GM12892 (cell line): ENCODE measurements at regions not wholly inside any gene's neighbourhood (a gene's known extent, or its start where the extent isn't known, plus 50 kb on each side); places are given as distances from the start of the nearest gene placed in this dataset.

ENCODE experiments used
- POLR2A ChIP-seq: IDR thresholded peaks from 2 replicates; pipeline ENCODE4 v1.6.1; 2011; ENCODE audit warnings: low read depth, low read length, control low read depth
- POLR2AphosphoS5 ChIP-seq: IDR thresholded peaks from 2 replicates; pipeline ENCODE4 v1.6.1; 2011; ENCODE audit warnings: low read depth, low read length, control low read depth
- TAF1 ChIP-seq: IDR thresholded peaks from 2 replicates; pipeline ENCODE4 v1.6.1; 2011; ENCODE audit warnings: low read depth, mild to moderate bottlenecking, control low read depth, low read length, borderline replicate concordance

- TF ChIP-seq POLR2AphosphoS5, result no peak
- TF ChIP-seq POLR2A, result no peak
- no peak for TF ChIP-seq TAF1
Measured at GRCh38 chr12:97347956-97348355, 114.6 kb upstream of the RMST start.
